ENCODE measurements at regions not wholly inside any gene's neighbourhood (a gene's known extent, or its start where the extent isn't known, plus 50 kb on each side); places are given as distances from the start of the nearest gene placed in this dataset.
A peak's percentile ranks its signal among the peaks of the same experiment; 100 is the strongest.

DNA sequence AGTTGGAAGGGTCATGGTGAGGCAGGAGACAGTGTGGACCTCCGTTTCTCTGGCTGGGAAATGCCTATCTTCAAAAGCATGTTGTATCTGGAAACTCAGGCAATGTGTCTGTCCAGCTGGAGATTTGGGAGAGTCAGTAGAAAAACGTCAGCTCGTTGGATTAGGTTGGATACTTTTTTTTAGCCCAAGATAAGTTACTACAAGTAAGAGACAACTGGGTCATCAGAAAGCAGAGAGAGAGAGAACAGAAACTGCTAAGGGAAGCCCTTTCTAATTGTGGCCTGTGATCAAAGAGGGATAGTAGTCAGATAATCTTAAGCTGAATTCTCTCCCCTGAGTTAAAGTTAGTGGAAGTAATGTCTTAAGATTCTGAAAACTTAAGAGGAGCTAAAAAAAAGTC is 78.9 kb upstream of the ZNF280D start:
- Histone ChIP-seq H3K36me3 (replicated peaks; ENCODE audit: insufficient read depth, low read depth) (no peaks in the 10 kb centered on the region), H3K4me2 (no peak overlapping the region), H4K20me1 (ENCODE audit: insufficient read depth, poor library complexity, severe bottlenecking) (no peaks in the 10 kb centered on the region), H3K27me3 (no peaks in the 10 kb centered on the region), H3K79me2 (no peaks in the 10 kb centered on the region), H3K4me3 (no peak overlapping the region), H3K4me1 (ENCODE audit: insufficient read depth) (no peaks in the 10 kb centered on the region), H3K9me3 (ENCODE audit: low read depth) (peaks cover 10% of the 10 kb centered on the region), H2AFZ (no peak overlapping the region), H3K27ac (no peak overlapping the region), H3K9me2 (replicated peaks; ENCODE audit: insufficient read depth) (no peaks in the 10 kb centered on the region)
- DNase-seq (ENCODE audit: low spot score) = no peak
- 62% methylated on average over 3 of the region's 3 CpGs for WGBS (ENCODE audit: low lambda C conversion rate, missing lambda C conversion rate)
- TF ChIP-seq EZH2phosphoT487 (IDR thresholded peaks at IDR 0.05; ENCODE audit: low read depth, severe bottlenecking, unreplicated experiment) (no peak), EZH2 (IDR thresholded peaks at IDR 0.05; ENCODE audit: borderline replicate concordance) (no peak)

- H3K36me3 ChIP-seq (replicated peaks; ENCODE audit: insufficient read depth, low read depth) = no peaks in the 10 kb centered on the region
- no peak overlapping the region for H3K4me3 ChIP-seq
- no peaks in the 10 kb centered on the region for H3K79me2 ChIP-seq
- no peak overlapping the region for H3K27ac ChIP-seq
- DNase-seq (ENCODE audit: low spot score) = no peak
- 90% methylated on average over 4 of the region's 4 CpGs for WGBS (ENCODE audit: low lambda C conversion rate, missing lambda C conversion rate)
- H4K20me1 ChIP-seq (ENCODE audit: insufficient read depth, poor library complexity, severe bottlenecking) = no peaks in the 10 kb centered on the region
- H2AFZ ChIP-seq = no peak overlapping the region
- no peak overlapping the region for H3K4me2 ChIP-seq
- no peaks in the 10 kb centered on the region for H3K27me3 ChIP-seq
- no peaks in the 10 kb centered on the region for H3K4me1 ChIP-seq (ENCODE audit: insufficient read depth)
- peaks cover 10% of the 10 kb centered on the region for H3K9me3 ChIP-seq (ENCODE audit: low read depth)
- TF ChIP-seq EZH2phosphoT487 (IDR thresholded peaks at IDR 0.05; ENCODE audit: low read depth, severe bottlenecking, unreplicated experiment) = no peak
- TF ChIP-seq EZH2 (IDR thresholded peaks at IDR 0.05; ENCODE audit: borderline replicate concordance) = no peak
- TF ChIP-seq, protein P1, sequence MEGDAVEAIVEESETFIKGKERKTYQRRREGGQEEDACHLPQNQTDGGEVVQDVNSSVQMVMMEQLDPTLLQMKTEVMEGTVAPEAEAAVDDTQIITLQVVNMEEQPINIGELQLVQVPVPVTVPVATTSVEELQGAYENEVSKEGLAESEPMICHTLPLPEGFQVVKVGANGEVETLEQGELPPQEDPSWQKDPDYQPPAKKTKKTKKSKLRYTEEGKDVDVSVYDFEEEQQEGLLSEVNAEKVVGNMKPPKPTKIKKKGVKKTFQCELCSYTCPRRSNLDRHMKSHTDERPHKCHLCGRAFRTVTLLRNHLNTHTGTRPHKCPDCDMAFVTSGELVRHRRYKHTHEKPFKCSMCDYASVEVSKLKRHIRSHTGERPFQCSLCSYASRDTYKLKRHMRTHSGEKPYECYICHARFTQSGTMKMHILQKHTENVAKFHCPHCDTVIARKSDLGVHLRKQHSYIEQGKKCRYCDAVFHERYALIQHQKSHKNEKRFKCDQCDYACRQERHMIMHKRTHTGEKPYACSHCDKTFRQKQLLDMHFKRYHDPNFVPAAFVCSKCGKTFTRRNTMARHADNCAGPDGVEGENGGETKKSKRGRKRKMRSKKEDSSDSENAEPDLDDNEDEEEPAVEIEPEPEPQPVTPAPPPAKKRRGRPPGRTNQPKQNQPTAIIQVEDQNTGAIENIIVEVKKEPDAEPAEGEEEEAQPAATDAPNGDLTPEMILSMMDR (IDR thresholded peaks at IDR 0.05; ENCODE audit: poor library complexity) = no peak
- H3K9me2 ChIP-seq (replicated peaks; ENCODE audit: insufficient read depth) = no peaks in the 10 kb centered on the region
Measured at GRCh38 chr15:56811586-56811985, 78.3 kb upstream of the ZNF280D start.

GRCh38 chr15:56808160-56808559 is 74.9 kb upstream of the ZNF280D start:
- Histone ChIP-seq H2AFZ (no peak overlapping the region), H3K4me1 (ENCODE audit: insufficient read depth) (no peaks in the 10 kb centered on the region), H3K27ac (no peak overlapping the region), H4K20me1 (ENCODE audit: insufficient read depth, poor library complexity, severe bottlenecking) (no peaks in the 10 kb centered on the region), H3K9me2 (replicated peaks; ENCODE audit: insufficient read depth) (no peaks in the 10 kb centered on the region), H3K4me2 (no peak overlapping the region), H3K4me3 (no peak overlapping the region), H3K9me3 (ENCODE audit: low read depth) (peaks cover 10% of the 10 kb centered on the region), H3K79me2 (no peaks in the 10 kb centered on the region), H3K27me3 (no peaks in the 10 kb centered on the region), H3K36me3 (replicated peaks; ENCODE audit: insufficient read depth, low read depth) (no peaks in the 10 kb centered on the region)
- TF ChIP-seq EZH2phosphoT487 (IDR thresholded peaks at IDR 0.05; ENCODE audit: low read depth, severe bottlenecking, unreplicated experiment) = no peak
- TF ChIP-seq, protein P1 (IDR thresholded peaks at IDR 0.05; ENCODE audit: poor library complexity) = no peak
- TF ChIP-seq EZH2 (IDR thresholded peaks at IDR 0.05; ENCODE audit: borderline replicate concordance) = no peak
- DNase-seq (ENCODE audit: low spot score) = no peak

DNA sequence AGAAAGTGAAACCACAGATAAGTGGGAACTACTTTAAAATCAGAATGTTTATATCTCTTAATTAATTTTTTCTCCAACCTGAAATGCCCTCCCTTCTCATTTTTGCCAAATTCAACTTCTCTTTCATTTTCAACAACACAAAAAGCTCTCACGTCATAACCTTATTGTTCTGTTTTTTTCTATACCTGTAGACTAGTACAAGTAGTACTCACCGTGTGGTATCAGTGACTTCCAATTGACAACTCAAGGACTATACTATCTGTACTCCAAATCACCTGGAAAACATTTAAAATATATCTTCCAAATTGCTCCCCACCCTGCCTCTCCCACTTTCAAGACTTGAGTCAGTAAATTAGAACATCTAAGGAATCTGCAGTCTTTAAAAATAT is 72.8 kb upstream of the ZNF280D start:
- no peak overlapping the region for H3K4me3 ChIP-seq
- H4K20me1 ChIP-seq (ENCODE audit: insufficient read depth, poor library complexity, severe bottlenecking) = no peaks in the 10 kb centered on the region
- no peaks in the 10 kb centered on the region for H3K4me1 ChIP-seq (ENCODE audit: insufficient read depth)
- H3K79me2 ChIP-seq = no peaks in the 10 kb centered on the region
- TF ChIP-seq EZH2 (IDR thresholded peaks at IDR 0.05; ENCODE audit: borderline replicate concordance) (no peak), EZH2phosphoT487 (IDR thresholded peaks at IDR 0.05; ENCODE audit: low read depth, severe bottlenecking, unreplicated experiment) (no peak)
- TF ChIP-seq, protein P1 (IDR thresholded peaks at IDR 0.05; ENCODE audit: poor library complexity) = no peak
- H3K9me3 ChIP-seq (ENCODE audit: low read depth) = peaks cover 10% of the 10 kb centered on the region
- DNase-seq (ENCODE audit: low spot score) = no peak
- H3K36me3 ChIP-seq (replicated peaks; ENCODE audit: insufficient read depth, low read depth) = no peaks in the 10 kb centered on the region
- H2AFZ ChIP-seq = no peak overlapping the region
- H3K27me3 ChIP-seq = no peaks in the 10 kb centered on the region
- H3K9me2 ChIP-seq (replicated peaks; ENCODE audit: insufficient read depth) = no peaks in the 10 kb centered on the region
- 86% methylated on average over 2 of the region's 2 CpGs for WGBS (ENCODE audit: low lambda C conversion rate, missing lambda C conversion rate)
- H3K27ac ChIP-seq = no peak overlapping the region
- H3K4me2 ChIP-seq = peak overlapping the region; percentile 27

All from hepatocyte (in vitro differentiated cells).